KMS-11 (cell line): ENCODE measurements at regions not wholly inside any gene's neighbourhood (a gene's known extent, or its start where the extent isn't known, plus 50 kb on each side); places are given as distances from the start of the nearest gene placed in this dataset.

Experiments
- H2AFZ ChIP-seq: fragments of 200-600 bp; sonication (generic); 2 replicates; pipeline ENCODE4 v1.6.1; 2016; ENCODE audit warnings: antibody characterized with exemption, mixed run types, low read depth
- H3K27ac ChIP-seq: fragments of 200-600 bp; sonication (generic); 2 replicates; pipeline ENCODE4 v1.6.1; 2016; ENCODE audit warnings: mild to moderate bottlenecking, mixed run types
- H3K27me3 ChIP-seq: fragments of 200-600 bp; sonication (generic); 2 replicates; pipeline ENCODE4 v1.6.1; 2017; ENCODE audit warnings: mild to moderate bottlenecking, low read depth, mixed run types, moderate library complexity; ENCODE audit not compliant: insufficient read depth
- H3K36me3 ChIP-seq: fragments of 200-600 bp; sonication (generic); 2 replicates; pipeline ENCODE4 v1.6.1; 2017; ENCODE audit warnings: mild to moderate bottlenecking, mixed run types; ENCODE audit not compliant: insufficient read depth
- H3K4me1 ChIP-seq: fragments of 200-600 bp; sonication (generic); 2 replicates; pipeline ENCODE4 v1.6.1; 2016; ENCODE audit warnings: mild to moderate bottlenecking, low read depth, mixed run types; ENCODE audit not compliant: poor library complexity, severe bottlenecking
- H3K4me2 ChIP-seq: fragments of 200-600 bp; sonication (generic); 2 replicates; pipeline ENCODE4 v1.7.0; 2016; ENCODE audit warnings: mild to moderate bottlenecking, mixed run types
- H3K4me3 ChIP-seq: fragments of 200-600 bp; sonication (generic); IDR thresholded peaks from 2 replicates; pipeline ENCODE4 v1.6.1; 2017; ENCODE audit warnings: low read depth, low read length, mixed read lengths; ENCODE audit not compliant: insufficient read depth
- H3K79me2 ChIP-seq: fragments of 200-600 bp; sonication (generic); 2 replicates; pipeline ENCODE4 v1.6.1; 2016; ENCODE audit warnings: low read depth, mixed run types; ENCODE audit not compliant: insufficient read depth
- H3K9ac ChIP-seq: fragments of 200-600 bp; sonication (generic); 2 replicates; pipeline ENCODE4 v1.6.1; 2016; ENCODE audit warnings: mild to moderate bottlenecking, mixed run types
- H4K20me1 ChIP-seq: fragments of 200-600 bp; sonication (generic); 2 replicates; pipeline ENCODE4 v1.6.1; 2016; ENCODE audit warnings: mild to moderate bottlenecking, mixed run types; ENCODE audit not compliant: insufficient read depth
- CTCF ChIP-seq: fragments of 200-600 bp; sonication (generic); conservative IDR thresholded peaks from 2 replicates; pipeline ENCODE4 v1.6.1; 2017; ENCODE audit warnings: low read depth, mild to moderate bottlenecking, antibody characterized with exemption, low read length, moderate library complexity, mixed read lengths

GRCh38 chr3:30124435-30125370 lies 481.7 kb upstream of the TGFBR2 start:
- Histone ChIP-seq H3K27me3 (no peaks in the 10 kb centered on the region), H3K27ac (no peak overlapping the region), H3K36me3 (no peaks in the 10 kb centered on the region), H3K4me1 (no peaks in the 10 kb centered on the region), H4K20me1 (no peaks in the 10 kb centered on the region), H3K4me2 (no peak overlapping the region), H3K79me2 (no peaks in the 10 kb centered on the region), H3K4me3 (no peak overlapping the region), H2AFZ (no peak overlapping the region), H3K9ac (no peak overlapping the region)
- no peak for TF ChIP-seq CTCF

- H3K27me3 ChIP-seq: no peaks in the 10 kb centered on the region
- H3K79me2 ChIP-seq: no peaks in the 10 kb centered on the region
- no peaks in the 10 kb centered on the region for H4K20me1 ChIP-seq
- no peaks in the 10 kb centered on the region for H3K4me1 ChIP-seq
- TF ChIP-seq CTCF: no peak
- no peak overlapping the region for H2AFZ ChIP-seq
- H3K4me2 ChIP-seq: no peak overlapping the region
- H3K4me3 ChIP-seq: no peak overlapping the region
- no peaks in the 10 kb centered on the region for H3K36me3 ChIP-seq
- no peak overlapping the region for H3K27ac ChIP-seq
- H3K9ac ChIP-seq: no peak overlapping the region
These were observed 476.6 kb upstream of the TGFBR2 start for GRCh38 chr3:30129765-30130164.

GRCh38 chr3:30130391-30130790 lies 476.0 kb upstream of the TGFBR2 start:
- Histone ChIP-seq H3K36me3 (no peaks in the 10 kb centered on the region), H4K20me1 (no peaks in the 10 kb centered on the region), H3K4me1 (no peaks in the 10 kb centered on the region), H3K9ac (no peak overlapping the region), H3K79me2 (no peaks in the 10 kb centered on the region), H3K4me2 (no peak overlapping the region), H3K27me3 (no peaks in the 10 kb centered on the region), H3K27ac (no peak overlapping the region), H3K4me3 (no peak overlapping the region), H2AFZ (no peak overlapping the region)
- no peak for TF ChIP-seq CTCF

GRCh38 chr3:30131191-30131590 lies 475.2 kb upstream of the TGFBR2 start:
- no peaks in the 10 kb centered on the region for H3K4me1 ChIP-seq
- no peaks in the 10 kb centered on the region for H3K36me3 ChIP-seq
- H3K4me2 ChIP-seq: no peak overlapping the region
- H3K9ac ChIP-seq: no peak overlapping the region
- no peak for TF ChIP-seq CTCF
- H3K27ac ChIP-seq: no peak overlapping the region
- H3K79me2 ChIP-seq: no peaks in the 10 kb centered on the region
- no peaks in the 10 kb centered on the region for H4K20me1 ChIP-seq
- H3K27me3 ChIP-seq: no peaks in the 10 kb centered on the region
- no peak overlapping the region for H3K4me3 ChIP-seq
- H2AFZ ChIP-seq: no peak overlapping the region
